Keratinocyte (primary cell): ENCODE measurements at regions not wholly inside any gene's neighbourhood (a gene's known extent, or its start where the extent isn't known, plus 50 kb on each side); places are given as distances from the start of the nearest gene placed in this dataset.

Source experiments
- DNase-seq: peaks from one replicate; pipeline ENCODE4 v3.0.0-alpha.2; 2011; ENCODE audit warnings: low read depth, missing footprints, low spot score
- FAIRE-seq: peaks from 2 replicates; lab custom pipeline; 2011; peaks lifted over from hg19 to GRCh38; lab: Jason Lieb, UNC
- H2AFZ ChIP-seq: 2 replicates; pipeline ENCODE4 v1.6.0; 2012; ENCODE audit warnings: low read length, control low read depth, inconsistent platforms; ENCODE audit not compliant: control insufficient read depth
- H3K27ac ChIP-seq: 2 replicates; pipeline ENCODE4 v1.5.1; 2011; ENCODE audit warnings: low read length; ENCODE audit not compliant: control insufficient read depth, insufficient read depth
- H3K27me3 ChIP-seq: 3 replicates; pipeline ENCODE4 v1.6.0; 2011; ENCODE audit warnings: low read length; ENCODE audit not compliant: control insufficient read depth, insufficient read depth; ENCODE audit errors: extremely low read depth
- H3K36me3 ChIP-seq, 2 experiments: 2 replicates in 1 of 2; 3 replicates in 1 of 2; pipeline ENCODE4 v1.5.1; 2011; ENCODE audit warnings: low read length in 2 of 2, mild to moderate bottlenecking in 1 of 2; ENCODE audit not compliant: control insufficient read depth in 2 of 2, insufficient read depth in 2 of 2; ENCODE audit errors: extremely low read depth in 1 of 2
- H3K4me1 ChIP-seq: 3 replicates; pipeline ENCODE4 v1.5.1; 2011; ENCODE audit warnings: low read length; ENCODE audit not compliant: control insufficient read depth, insufficient read depth; ENCODE audit errors: extremely low read depth
- H3K4me2 ChIP-seq: 3 replicates; pipeline ENCODE4 v1.6.0; 2011; ENCODE audit warnings: low read depth, low read length; ENCODE audit not compliant: control insufficient read depth, insufficient read depth; ENCODE audit errors: extremely low read depth
- H3K4me3 ChIP-seq, 3 experiments: fragments of 200-600 bp in 1 of 3; sonication (generic) in 1 of 3; 2 replicates in 2 of 3; 3 replicates in 1 of 3; pipeline ENCODE4 v1.5.1; 2011 to 2016; ENCODE audit warnings: low read length in 3 of 3, mild to moderate bottlenecking in 3 of 3, control low read depth in 2 of 3, inconsistent platforms in 1 of 3, low read depth in 1 of 3, mixed read lengths in 1 of 3, mixed run types in 1 of 3, moderate library complexity in 1 of 3; ENCODE audit not compliant: control insufficient read depth in 2 of 3, insufficient read depth in 2 of 3; ENCODE audit errors: extremely low read depth in 1 of 3
- H3K79me2 ChIP-seq: 2 replicates; pipeline ENCODE4 v1.6.0; 2012; ENCODE audit warnings: low read length; ENCODE audit not compliant: control insufficient read depth, insufficient read depth
- H3K9ac ChIP-seq: 3 replicates; pipeline ENCODE4 v1.6.0; 2011; ENCODE audit warnings: low read length; ENCODE audit not compliant: control insufficient read depth, insufficient read depth; ENCODE audit errors: extremely low read depth
- H3K9me1 ChIP-seq: 3 replicates; pipeline ENCODE4 v1.6.0; 2011; ENCODE audit warnings: low read length; ENCODE audit not compliant: control insufficient read depth, insufficient read depth; ENCODE audit errors: extremely low read depth
- H3K9me3 ChIP-seq: 2 replicates; pipeline ENCODE4 v1.5.1; 2012; ENCODE audit warnings: low read depth, low read length; ENCODE audit not compliant: control insufficient read depth
- H4K20me1 ChIP-seq: 3 replicates; pipeline ENCODE4 v1.6.0; 2011; ENCODE audit warnings: low read length; ENCODE audit not compliant: control insufficient read depth, insufficient read depth; ENCODE audit errors: extremely low read depth
- EZH2 ChIP-seq: IDR thresholded peaks from one replicate; pipeline ENCODE4 v1.6.1; 2012; ENCODE audit warnings: inconsistent platforms, mild to moderate bottlenecking, low read length, moderate library complexity
- dilution Hi-C: fragments of 300-500 bp; cut with MboI; formaldehyde crosslinking; loops from one replicate; pipeline ENCODE4 v1.7.0; 2020; ENCODE audit warnings: low sequenced_read_pairs; ENCODE audit not compliant: extremely low pct_ligation_motif_present
- TF ChIP-seq, protein P1 (sequence below), 3 experiments: IDR thresholded peaks in 1 of 3; conservative IDR thresholded peaks in 1 of 3; optimal IDR thresholded peaks in 1 of 3; 2 replicates in 2 of 3; 3 replicates in 1 of 3; pipeline versions ENCODE3 to v1.5.1; 2011; ENCODE audit warnings: low read length in 3 of 3, mild to moderate bottlenecking in 3 of 3, moderate library complexity in 2 of 3, control low read depth in 1 of 3, inconsistent platforms in 1 of 3; ENCODE audit not compliant: insufficient read depth in 2 of 3; ENCODE audit errors: extremely low read depth in 1 of 3

DNA sequence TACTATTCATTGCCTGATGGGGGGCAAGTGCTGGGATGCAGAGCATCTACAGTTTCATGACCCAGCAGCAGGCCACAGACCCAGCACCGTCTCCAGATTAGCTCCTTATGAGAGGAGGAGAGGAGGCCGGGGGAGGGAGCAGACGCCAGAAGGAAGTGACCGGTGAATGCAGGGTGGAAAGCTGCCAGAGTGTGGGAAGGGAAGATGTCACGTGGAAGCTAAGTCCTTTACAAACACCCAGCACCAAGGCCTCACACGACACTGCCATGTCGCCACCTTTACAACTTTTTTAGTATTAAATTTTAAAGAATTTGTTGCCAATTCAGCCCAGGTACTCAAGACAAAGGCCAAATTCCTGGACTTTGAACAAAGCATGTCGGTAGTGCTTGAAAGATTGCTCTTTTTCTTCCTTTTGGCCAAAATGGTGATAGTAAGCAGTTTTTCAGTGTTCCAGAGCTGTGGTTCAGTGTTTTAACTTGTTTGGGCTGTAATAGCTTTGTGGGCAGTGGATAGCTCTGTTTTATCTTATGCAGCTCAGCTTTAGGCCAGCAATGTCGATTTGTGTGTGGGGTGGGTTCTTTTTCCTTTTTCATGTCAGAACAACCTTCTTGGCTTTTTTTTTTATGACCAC, 58.2 kb downstream of the ZBTB38 start:
- TF ChIP-seq, protein P1, sequence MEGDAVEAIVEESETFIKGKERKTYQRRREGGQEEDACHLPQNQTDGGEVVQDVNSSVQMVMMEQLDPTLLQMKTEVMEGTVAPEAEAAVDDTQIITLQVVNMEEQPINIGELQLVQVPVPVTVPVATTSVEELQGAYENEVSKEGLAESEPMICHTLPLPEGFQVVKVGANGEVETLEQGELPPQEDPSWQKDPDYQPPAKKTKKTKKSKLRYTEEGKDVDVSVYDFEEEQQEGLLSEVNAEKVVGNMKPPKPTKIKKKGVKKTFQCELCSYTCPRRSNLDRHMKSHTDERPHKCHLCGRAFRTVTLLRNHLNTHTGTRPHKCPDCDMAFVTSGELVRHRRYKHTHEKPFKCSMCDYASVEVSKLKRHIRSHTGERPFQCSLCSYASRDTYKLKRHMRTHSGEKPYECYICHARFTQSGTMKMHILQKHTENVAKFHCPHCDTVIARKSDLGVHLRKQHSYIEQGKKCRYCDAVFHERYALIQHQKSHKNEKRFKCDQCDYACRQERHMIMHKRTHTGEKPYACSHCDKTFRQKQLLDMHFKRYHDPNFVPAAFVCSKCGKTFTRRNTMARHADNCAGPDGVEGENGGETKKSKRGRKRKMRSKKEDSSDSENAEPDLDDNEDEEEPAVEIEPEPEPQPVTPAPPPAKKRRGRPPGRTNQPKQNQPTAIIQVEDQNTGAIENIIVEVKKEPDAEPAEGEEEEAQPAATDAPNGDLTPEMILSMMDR (optimal IDR thresholded peaks at IDR 0.05 in 1 of 3, IDR thresholded peaks at IDR 0.05 in 1 of 3, conservative IDR thresholded peaks at IDR 0.05 in 1 of 3; ENCODE audit: extremely low read depth in 1 of 3, insufficient read depth in 2 of 3, low read length in 3 of 3) = no peak
- TF ChIP-seq EZH2 = no peak
- Histone ChIP-seq H3K79me2 (peaks cover 65% of the 10 kb centered on the region), H2AFZ (no peak overlapping the region), H3K4me1 (peaks cover 13% of the 10 kb centered on the region), H4K20me1 (no peaks in the 10 kb centered on the region), H3K4me3 (no peak overlapping the region), H3K27ac (no peak overlapping the region), H3K4me2 (no peak overlapping the region), H3K9me1 (no peaks in the 10 kb centered on the region), H3K27me3 (no peaks in the 10 kb centered on the region), H3K9me3 (no peaks in the 10 kb centered on the region), H3K9ac (no peak overlapping the region), H3K36me3 (peaks cover 9 to 26% of the 10 kb centered on the region in 2 experiments)
- FAIRE-seq = no peak
- dilution Hi-C loops = no loop called here
- no peak for DNase-seq

DNA sequence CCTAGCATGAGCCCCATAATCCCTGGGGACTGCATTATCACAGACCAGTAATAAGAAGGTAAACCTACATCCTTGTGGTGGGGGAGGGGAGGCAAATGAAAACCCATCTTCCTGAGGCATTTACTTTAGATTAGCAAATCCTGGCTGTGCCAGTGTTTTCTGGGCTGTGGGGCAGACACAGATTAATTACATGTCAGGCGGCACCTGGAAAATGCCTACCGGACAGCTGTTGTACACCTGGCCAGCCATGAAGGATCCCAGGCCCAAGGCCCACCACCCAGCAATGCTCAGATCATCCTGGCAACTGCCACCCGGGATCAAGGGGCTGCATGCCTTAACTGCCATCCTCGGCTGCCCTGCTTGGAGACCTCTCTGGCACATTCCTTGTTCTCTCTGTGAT, 59.1 kb upstream of the RASA2 start:
- H3K4me1 ChIP-seq = peaks cover 5% of the 10 kb centered on the region
- dilution Hi-C loops = no loop called here

More for the DNA sequence above, 59.1 kb upstream of the RASA2 start:
- H3K27ac ChIP-seq = no peak overlapping the region
- H3K9ac ChIP-seq = no peak overlapping the region
- H3K27me3 ChIP-seq = no peaks in the 10 kb centered on the region
- DNase-seq (no peak), FAIRE-seq (no peak)
- no peak overlapping the region for H2AFZ ChIP-seq
- H3K36me3 ChIP-seq = peaks cover 9 to 26% of the 10 kb centered on the region in 2 experiments
- no peaks in the 10 kb centered on the region for H4K20me1 ChIP-seq
- H3K4me2 ChIP-seq = no peak overlapping the region
- H3K9me3 ChIP-seq = no peaks in the 10 kb centered on the region
- no peaks in the 10 kb centered on the region for H3K9me1 ChIP-seq
- peaks cover 63% of the 10 kb centered on the region for H3K79me2 ChIP-seq
- H3K4me3 ChIP-seq = no peak overlapping the region
- TF ChIP-seq, protein P1 (optimal IDR thresholded peaks at IDR 0.05 in 1 of 3, IDR thresholded peaks at IDR 0.05 in 1 of 3, conservative IDR thresholded peaks at IDR 0.05 in 1 of 3; ENCODE audit: extremely low read depth in 1 of 3, insufficient read depth in 2 of 3, low read length in 3 of 3) = no peak
- no peak for TF ChIP-seq EZH2
